ENCODE measurements at regions not wholly inside any gene's neighbourhood (a gene's known extent, or its start where the extent isn't known, plus 50 kb on each side); places are given as distances from the start of the nearest gene placed in this dataset.

DNA sequence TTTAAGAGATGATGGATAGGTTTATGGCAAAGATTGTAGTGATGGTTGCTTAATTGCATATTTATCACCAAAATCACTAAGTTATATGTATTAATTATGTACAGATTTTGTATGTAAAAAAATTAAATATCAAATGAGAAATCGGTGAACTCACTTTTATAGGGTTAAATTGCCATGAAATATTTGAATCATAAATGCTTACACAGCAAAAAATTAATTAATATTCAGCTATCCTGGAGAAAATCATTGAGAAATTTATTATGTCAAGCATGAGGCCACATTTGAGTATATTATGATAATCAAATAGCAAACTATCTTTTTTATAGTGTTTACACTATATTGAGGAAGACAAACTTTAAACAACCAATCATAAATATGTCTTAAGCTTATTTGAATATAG is 239.4 kb upstream of the BRINP3 start:
- H3K9me3 Mint-ChIP-seq, result no peaks in the 10 kb centered on the region
- TF ChIP-seq, protein P1, sequence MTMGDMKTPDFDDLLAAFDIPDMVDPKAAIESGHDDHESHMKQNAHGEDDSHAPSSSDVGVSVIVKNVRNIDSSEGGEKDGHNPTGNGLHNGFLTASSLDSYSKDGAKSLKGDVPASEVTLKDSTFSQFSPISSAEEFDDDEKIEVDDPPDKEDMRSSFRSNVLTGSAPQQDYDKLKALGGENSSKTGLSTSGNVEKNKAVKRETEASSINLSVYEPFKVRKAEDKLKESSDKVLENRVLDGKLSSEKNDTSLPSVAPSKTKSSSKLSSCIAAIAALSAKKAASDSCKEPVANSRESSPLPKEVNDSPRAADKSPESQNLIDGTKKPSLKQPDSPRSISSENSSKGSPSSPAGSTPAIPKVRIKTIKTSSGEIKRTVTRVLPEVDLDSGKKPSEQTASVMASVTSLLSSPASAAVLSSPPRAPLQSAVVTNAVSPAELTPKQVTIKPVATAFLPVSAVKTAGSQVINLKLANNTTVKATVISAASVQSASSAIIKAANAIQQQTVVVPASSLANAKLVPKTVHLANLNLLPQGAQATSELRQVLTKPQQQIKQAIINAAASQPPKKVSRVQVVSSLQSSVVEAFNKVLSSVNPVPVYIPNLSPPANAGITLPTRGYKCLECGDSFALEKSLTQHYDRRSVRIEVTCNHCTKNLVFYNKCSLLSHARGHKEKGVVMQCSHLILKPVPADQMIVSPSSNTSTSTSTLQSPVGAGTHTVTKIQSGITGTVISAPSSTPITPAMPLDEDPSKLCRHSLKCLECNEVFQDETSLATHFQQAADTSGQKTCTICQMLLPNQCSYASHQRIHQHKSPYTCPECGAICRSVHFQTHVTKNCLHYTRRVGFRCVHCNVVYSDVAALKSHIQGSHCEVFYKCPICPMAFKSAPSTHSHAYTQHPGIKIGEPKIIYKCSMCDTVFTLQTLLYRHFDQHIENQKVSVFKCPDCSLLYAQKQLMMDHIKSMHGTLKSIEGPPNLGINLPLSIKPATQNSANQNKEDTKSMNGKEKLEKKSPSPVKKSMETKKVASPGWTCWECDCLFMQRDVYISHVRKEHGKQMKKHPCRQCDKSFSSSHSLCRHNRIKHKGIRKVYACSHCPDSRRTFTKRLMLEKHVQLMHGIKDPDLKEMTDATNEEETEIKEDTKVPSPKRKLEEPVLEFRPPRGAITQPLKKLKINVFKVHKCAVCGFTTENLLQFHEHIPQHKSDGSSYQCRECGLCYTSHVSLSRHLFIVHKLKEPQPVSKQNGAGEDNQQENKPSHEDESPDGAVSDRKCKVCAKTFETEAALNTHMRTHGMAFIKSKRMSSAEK (CRISPR knock-in tag; IDR thresholded peaks at IDR 0.05; ENCODE audit: borderline replicate concordance), result no peak
- TF ChIP-seq NR2C2 (CRISPR knock-in tag; IDR thresholded peaks at IDR 0.05) (no peak), ZNF232 (CRISPR knock-in tag; IDR thresholded peaks at IDR 0.05) (no peak), ZNF671 (CRISPR knock-in tag; IDR thresholded peaks at IDR 0.05) (no peak), KAT7 (CRISPR knock-in tag; IDR thresholded peaks at IDR 0.05; ENCODE audit: borderline replicate concordance) (no peak), NFATC4 (CRISPR knock-in tag; IDR thresholded peaks at IDR 0.05) (no peak), GABPB1 (CRISPR knock-in tag; IDR thresholded peaks at IDR 0.05) (no peak)
- TF ChIP-seq, protein P2, sequence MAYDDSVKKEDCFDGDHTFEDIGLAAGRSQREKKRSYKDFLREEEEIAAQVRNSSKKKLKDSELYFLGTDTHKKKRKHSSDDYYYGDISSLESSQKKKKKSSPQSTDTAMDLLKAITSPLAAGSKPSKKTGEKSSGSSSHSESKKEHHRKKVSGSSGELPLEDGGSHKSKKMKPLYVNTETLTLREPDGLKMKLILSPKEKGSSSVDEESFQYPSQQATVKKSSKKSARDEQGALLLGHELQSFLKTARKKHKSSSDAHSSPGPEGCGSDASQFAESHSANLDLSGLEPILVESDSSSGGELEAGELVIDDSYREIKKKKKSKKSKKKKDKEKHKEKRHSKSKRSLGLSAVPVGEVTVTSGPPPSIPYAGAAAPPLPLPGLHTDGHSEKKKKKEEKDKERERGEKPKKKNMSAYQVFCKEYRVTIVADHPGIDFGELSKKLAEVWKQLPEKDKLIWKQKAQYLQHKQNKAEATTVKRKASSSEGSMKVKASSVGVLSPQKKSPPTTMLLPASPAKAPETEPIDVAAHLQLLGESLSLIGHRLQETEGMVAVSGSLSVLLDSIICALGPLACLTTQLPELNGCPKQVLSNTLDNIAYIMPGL (CRISPR knock-in tag; IDR thresholded peaks at IDR 0.05), result no peak
- TF ChIP-seq, protein P3, sequence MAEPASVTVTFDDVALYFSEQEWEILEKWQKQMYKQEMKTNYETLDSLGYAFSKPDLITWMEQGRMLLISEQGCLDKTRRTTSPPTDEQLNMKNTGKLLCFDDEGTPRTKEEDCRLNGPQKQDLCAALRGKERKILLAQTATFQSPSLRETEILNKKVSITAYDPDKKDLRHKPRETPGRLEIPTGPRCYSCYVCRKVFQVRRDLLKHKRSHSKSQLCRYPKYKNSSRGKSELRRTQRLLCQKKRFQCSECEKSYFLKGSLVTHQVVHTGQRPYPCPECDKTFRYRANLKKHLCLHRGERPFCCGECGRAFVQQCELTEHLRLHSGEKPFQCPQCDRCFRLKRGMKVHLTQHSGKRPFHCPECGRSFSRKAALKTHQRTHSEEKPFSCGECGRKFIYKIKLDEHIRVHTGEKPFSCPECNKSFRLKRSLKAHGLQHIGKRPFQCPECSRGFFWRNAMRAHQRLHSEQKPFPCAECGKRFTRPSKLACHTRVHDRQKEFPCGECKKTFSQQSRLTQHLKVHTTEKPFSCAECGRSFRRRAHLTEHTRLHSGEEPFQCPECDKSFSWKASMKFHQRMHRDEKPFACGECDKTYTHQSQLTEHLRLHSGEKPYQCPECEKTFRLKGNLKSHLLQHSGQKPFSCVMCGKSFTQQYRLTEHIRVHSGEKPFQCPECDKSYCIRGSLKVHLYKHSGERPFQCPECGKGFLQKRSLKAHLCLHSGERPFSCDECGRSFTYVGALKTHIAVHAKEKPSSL (CRISPR knock-in tag; conservative IDR thresholded peaks at IDR 0.05), result no peak
- TF ChIP-seq, protein P4, sequence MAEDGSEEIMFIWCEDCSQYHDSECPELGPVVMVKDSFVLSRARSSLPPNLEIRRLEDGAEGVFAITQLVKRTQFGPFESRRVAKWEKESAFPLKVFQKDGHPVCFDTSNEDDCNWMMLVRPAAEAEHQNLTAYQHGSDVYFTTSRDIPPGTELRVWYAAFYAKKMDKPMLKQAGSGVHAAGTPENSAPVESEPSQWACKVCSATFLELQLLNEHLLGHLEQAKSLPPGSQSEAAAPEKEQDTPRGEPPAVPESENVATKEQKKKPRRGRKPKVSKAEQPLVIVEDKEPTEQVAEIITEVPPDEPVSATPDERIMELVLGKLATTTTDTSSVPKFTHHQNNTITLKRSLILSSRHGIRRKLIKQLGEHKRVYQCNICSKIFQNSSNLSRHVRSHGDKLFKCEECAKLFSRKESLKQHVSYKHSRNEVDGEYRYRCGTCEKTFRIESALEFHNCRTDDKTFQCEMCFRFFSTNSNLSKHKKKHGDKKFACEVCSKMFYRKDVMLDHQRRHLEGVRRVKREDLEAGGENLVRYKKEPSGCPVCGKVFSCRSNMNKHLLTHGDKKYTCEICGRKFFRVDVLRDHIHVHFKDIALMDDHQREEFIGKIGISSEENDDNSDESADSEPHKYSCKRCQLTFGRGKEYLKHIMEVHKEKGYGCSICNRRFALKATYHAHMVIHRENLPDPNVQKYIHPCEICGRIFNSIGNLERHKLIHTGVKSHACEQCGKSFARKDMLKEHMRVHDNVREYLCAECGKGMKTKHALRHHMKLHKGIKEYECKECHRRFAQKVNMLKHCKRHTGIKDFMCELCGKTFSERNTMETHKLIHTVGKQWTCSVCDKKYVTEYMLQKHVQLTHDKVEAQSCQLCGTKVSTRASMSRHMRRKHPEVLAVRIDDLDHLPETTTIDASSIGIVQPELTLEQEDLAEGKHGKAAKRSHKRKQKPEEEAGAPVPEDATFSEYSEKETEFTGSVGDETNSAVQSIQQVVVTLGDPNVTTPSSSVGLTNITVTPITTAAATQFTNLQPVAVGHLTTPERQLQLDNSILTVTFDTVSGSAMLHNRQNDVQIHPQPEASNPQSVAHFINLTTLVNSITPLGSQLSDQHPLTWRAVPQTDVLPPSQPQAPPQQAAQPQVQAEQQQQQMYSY (CRISPR knock-in tag; IDR thresholded peaks at IDR 0.05), result no peak
- DNase-seq (ENCODE audit: low spot score) (no peak), ATAC-seq (no peak)
- H3K27ac Mint-ChIP-seq, result no peak overlapping the region
- H3K27me3 Mint-ChIP-seq (ENCODE audit: low read depth), result no peaks in the 10 kb centered on the region; the same call in 1 of the 2 replicates
- no peaks in the 10 kb centered on the region for H3K36me3 Mint-ChIP-seq
- POLR2A ChIA-PET, result no interaction called here
- CTCF ChIA-PET, result no interaction called here
- H3K4me1 Mint-ChIP-seq, result no peaks in the 10 kb centered on the region
- no peak overlapping the region for H3K4me3 Mint-ChIP-seq

DNA sequence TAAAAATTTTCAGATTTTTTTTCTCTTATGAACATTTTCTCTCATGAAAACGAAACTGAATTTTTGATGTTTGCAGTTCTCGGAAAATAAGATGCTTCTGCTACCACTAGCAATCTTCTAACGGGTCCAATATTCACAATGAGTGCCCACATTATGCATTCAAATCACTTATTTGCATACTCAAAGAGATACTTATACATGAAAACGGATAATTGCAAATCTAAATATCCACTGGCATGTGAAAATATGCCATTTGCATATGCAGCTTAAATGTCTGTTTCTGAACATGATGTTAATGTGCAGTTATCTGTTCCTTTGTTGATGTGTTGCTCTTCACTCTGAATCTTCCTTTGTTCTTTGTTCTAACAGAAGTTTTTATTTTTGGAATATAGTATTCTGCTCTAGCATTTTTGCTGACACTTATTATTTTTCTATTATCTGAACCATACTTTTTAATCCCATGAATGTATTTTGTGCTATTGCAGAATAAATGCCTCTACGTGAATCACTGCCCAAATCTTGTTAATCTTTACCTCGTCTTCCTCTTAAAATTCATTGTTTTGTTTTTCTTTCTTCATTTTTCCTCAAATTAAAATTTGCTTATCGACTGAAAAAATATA is 259.4 kb upstream of the BRINP3 start:
- ChIA-PET POLR2A (interaction anchor here (0.6 kb wide), 1 partner anchor 145 kb away, joined by 3 read pairs; no protein-coding TSS in a partner anchor), CTCF (no interaction called here)
- Mint-ChIP-seq H3K9me3 (0 out of 2 replicates have a peak, but pooled peaks cover 4% of the 10 kb centered on the region), H3K4me1 (no peaks in the 10 kb centered on the region), H3K4me3 (no peak overlapping the region), H3K36me3 (no peaks in the 10 kb centered on the region), H3K27ac (no peak overlapping the region), H3K27me3 (ENCODE audit: low read depth) (no peaks in the 10 kb centered on the region)
- ATAC-seq, result no peak
- no peak for DNase-seq (ENCODE audit: low spot score)
- TF ChIP-seq OVOL2 (CRISPR knock-in tag; IDR thresholded peaks at IDR 0.05; ENCODE audit: borderline replicate concordance) (no peak), ZBTB21 (CRISPR knock-in tag; IDR thresholded peaks at IDR 0.05; ENCODE audit: borderline replicate concordance) (no peak), ZNF219 (CRISPR knock-in tag; IDR thresholded peaks at IDR 0.05; ENCODE audit: borderline replicate concordance) (no peak), TEAD4 (CRISPR knock-in tag; IDR thresholded peaks at IDR 0.05) (no peak)
- TF ChIP-seq, protein P5, sequence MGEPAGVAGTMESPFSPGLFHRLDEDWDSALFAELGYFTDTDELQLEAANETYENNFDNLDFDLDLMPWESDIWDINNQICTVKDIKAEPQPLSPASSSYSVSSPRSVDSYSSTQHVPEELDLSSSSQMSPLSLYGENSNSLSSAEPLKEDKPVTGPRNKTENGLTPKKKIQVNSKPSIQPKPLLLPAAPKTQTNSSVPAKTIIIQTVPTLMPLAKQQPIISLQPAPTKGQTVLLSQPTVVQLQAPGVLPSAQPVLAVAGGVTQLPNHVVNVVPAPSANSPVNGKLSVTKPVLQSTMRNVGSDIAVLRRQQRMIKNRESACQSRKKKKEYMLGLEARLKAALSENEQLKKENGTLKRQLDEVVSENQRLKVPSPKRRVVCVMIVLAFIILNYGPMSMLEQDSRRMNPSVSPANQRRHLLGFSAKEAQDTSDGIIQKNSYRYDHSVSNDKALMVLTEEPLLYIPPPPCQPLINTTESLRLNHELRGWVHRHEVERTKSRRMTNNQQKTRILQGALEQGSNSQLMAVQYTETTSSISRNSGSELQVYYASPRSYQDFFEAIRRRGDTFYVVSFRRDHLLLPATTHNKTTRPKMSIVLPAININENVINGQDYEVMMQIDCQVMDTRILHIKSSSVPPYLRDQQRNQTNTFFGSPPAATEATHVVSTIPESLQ (CRISPR knock-in tag; IDR thresholded peaks at IDR 0.05), result no peak
- TF ChIP-seq, protein P6, sequence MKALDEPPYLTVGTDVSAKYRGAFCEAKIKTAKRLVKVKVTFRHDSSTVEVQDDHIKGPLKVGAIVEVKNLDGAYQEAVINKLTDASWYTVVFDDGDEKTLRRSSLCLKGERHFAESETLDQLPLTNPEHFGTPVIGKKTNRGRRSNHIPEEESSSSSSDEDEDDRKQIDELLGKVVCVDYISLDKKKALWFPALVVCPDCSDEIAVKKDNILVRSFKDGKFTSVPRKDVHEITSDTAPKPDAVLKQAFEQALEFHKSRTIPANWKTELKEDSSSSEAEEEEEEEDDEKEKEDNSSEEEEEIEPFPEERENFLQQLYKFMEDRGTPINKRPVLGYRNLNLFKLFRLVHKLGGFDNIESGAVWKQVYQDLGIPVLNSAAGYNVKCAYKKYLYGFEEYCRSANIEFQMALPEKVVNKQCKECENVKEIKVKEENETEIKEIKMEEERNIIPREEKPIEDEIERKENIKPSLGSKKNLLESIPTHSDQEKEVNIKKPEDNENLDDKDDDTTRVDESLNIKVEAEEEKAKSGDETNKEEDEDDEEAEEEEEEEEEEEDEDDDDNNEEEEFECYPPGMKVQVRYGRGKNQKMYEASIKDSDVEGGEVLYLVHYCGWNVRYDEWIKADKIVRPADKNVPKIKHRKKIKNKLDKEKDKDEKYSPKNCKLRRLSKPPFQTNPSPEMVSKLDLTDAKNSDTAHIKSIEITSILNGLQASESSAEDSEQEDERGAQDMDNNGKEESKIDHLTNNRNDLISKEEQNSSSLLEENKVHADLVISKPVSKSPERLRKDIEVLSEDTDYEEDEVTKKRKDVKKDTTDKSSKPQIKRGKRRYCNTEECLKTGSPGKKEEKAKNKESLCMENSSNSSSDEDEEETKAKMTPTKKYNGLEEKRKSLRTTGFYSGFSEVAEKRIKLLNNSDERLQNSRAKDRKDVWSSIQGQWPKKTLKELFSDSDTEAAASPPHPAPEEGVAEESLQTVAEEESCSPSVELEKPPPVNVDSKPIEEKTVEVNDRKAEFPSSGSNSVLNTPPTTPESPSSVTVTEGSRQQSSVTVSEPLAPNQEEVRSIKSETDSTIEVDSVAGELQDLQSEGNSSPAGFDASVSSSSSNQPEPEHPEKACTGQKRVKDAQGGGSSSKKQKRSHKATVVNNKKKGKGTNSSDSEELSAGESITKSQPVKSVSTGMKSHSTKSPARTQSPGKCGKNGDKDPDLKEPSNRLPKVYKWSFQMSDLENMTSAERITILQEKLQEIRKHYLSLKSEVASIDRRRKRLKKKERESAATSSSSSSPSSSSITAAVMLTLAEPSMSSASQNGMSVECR (CRISPR knock-in tag; IDR thresholded peaks at IDR 0.05; ENCODE audit: borderline replicate concordance), result no peak
